ENCODE measurements at regions not wholly inside any gene's neighbourhood (a gene's known extent, or its start where the extent isn't known, plus 50 kb on each side); places are given as distances from the start of the nearest gene placed in this dataset.

DNA sequence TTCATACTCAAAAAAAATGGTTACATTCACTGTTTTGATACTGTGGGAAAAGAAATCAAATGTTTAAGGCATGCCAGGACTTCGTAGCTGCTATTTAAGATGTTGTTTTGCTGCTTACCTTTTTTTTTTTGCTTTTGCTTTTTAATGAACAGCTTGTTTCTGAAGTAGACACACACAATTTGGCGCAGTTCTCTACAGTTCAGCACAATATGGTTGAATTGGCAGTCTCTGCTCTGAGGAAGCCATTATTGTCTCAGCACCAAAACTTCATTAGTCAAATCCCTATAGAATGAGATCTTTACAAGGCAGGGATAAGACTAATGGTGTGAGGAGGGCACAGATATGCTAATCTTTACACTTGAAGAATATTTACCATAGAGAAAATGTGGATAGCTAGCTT, 197.6 kb downstream of the SLITRK5 start:
- TF ChIP-seq POLR2AphosphoS5 (IDR thresholded peaks at IDR 0.05; ENCODE audit: borderline replicate concordance, low read depth, low read length), result no peak
- no peak for TF ChIP-seq EZH2 (IDR thresholded peaks at IDR 0.05)
